HG03457 (cell line): ENCODE measurements at regions not wholly inside any gene's neighbourhood (a gene's known extent, or its start where the extent isn't known, plus 50 kb on each side); places are given as distances from the start of the nearest gene placed in this dataset.

Experiments
- ATAC-seq: cut with Tn5 transposase; IDR thresholded peaks from one replicate; pipeline ENCODE4 v1.9.1; 2021; ENCODE audit warnings: moderate number of reproducible peaks; ENCODE audit not compliant: unreplicated experiment

GRCh38 chr13:23980160-23980551 lies 82.9 kb upstream of the C1QTNF9B start:
- peak; percentile 73 for ATAC-seq

GRCh38 chr13:23983671-23984070 lies 86.4 kb upstream of the C1QTNF9B start:
- ATAC-seq, result no peak

- no peak for ATAC-seq
Measured at GRCh38 chr13:23984546-23984945, 87.2 kb upstream of the C1QTNF9B start.

GRCh38 chr13:23985060-23985459 lies 87.8 kb upstream of the C1QTNF9B start:
- ATAC-seq, result no peak

- no peak for ATAC-seq
Measured at GRCh38 chr13:23985839-23986238, 88.5 kb upstream of the C1QTNF9B start.

GRCh38 chr13:23986619-23987018 lies 89.3 kb upstream of the C1QTNF9B start:
- ATAC-seq, result no peak

GRCh38 chr13:23987331-23987894 lies 90.1 kb upstream of the C1QTNF9B start:
- ATAC-seq, result no peak

GRCh38 chr13:23988546-23989122 lies 91.3 kb upstream of the C1QTNF9B start:
- ATAC-seq, result no peak

GRCh38 chr13:23990455-23990854 lies 93.2 kb upstream of the C1QTNF9B start:
- ATAC-seq, result no peak

- ATAC-seq, result no peak
Measured at GRCh38 chr13:23991119-23991518, 93.8 kb upstream of the C1QTNF9B start.

- ATAC-seq, result no peak
Measured at GRCh38 chr13:23992781-23993679, 95.7 kb upstream of the C1QTNF9B start.

GRCh38 chr13:23993680-23993985 lies 96.3 kb upstream of the C1QTNF9B start:
- ATAC-seq, result no peak

GRCh38 chr13:23995283-23996073 lies 98.2 kb upstream of the C1QTNF9B start:
- no peak for ATAC-seq

GRCh38 chr13:23996456-23996855 lies 99.2 kb upstream of the C1QTNF9B start:
- no peak for ATAC-seq

GRCh38 chr13:23999424-23999823 lies 102.1 kb upstream of the C1QTNF9B start:
- ATAC-seq, result no peak

- ATAC-seq, result no peak
Measured at GRCh38 chr13:24002206-24002815, 105.0 kb upstream of the C1QTNF9B start.

GRCh38 chr13:24004142-24004899 lies 107.0 kb upstream of the C1QTNF9B start:
- no peak for ATAC-seq

- no peak for ATAC-seq
Measured at GRCh38 chr13:24004971-24005370, 107.7 kb upstream of the C1QTNF9B start.

- no peak for ATAC-seq
Measured at GRCh38 chr13:24005755-24006281, 108.5 kb upstream of the C1QTNF9B start.
